GM12875 (cell line): ENCODE measurements at regions not wholly inside any gene's neighbourhood (a gene's known extent, or its start where the extent isn't known, plus 50 kb on each side); places are given as distances from the start of the nearest gene placed in this dataset.

Source experiments
- H3K4me3 ChIP-seq: one replicate; pipeline ENCODE4 v1.5.1; 2011; ENCODE audit warnings: low read depth, low read length, control low read depth
- CTCF ChIP-seq: IDR thresholded peaks from 2 replicates; pipeline ENCODE4 v1.5.1; 2011; ENCODE audit warnings: low read depth, mild to moderate bottlenecking, control low read depth, inconsistent platforms, low read length, moderate library complexity, borderline replicate concordance; ENCODE audit not compliant: insufficient read depth

GRCh38 chr13:81304121-81304659 is 963.3 kb upstream of the SPRY2 start:
- no peak for TF ChIP-seq CTCF
- no peak overlapping the region for H3K4me3 ChIP-seq

- TF ChIP-seq CTCF = no peak
Observed at GRCh38 chr13:81302677-81303076, 961.8 kb upstream of the SPRY2 start.

GRCh38 chr13:81302125-81302524 is 961.2 kb upstream of the SPRY2 start:
- H3K4me3 ChIP-seq = no peak overlapping the region
- TF ChIP-seq CTCF = no peak

More at GRCh38 chr13:81302677-81303076, 961.8 kb upstream of the SPRY2 start:
- H3K4me3 ChIP-seq = no peak overlapping the region

GRCh38 chr13:81295177-81295576 is 954.3 kb upstream of the SPRY2 start:
- no peak for TF ChIP-seq CTCF
- H3K4me3 ChIP-seq = no peak overlapping the region

GRCh38 chr13:81293594-81294164 is 952.8 kb upstream of the SPRY2 start:
- no peak for TF ChIP-seq CTCF
- H3K4me3 ChIP-seq = no peak overlapping the region

- no peak for TF ChIP-seq CTCF
Observed at GRCh38 chr13:81283561-81283960, 942.6 kb upstream of the SPRY2 start.

GRCh38 chr13:81283062-81283461 is 942.1 kb upstream of the SPRY2 start:
- no peak overlapping the region for H3K4me3 ChIP-seq

More at GRCh38 chr13:81283561-81283960, 942.6 kb upstream of the SPRY2 start:
- H3K4me3 ChIP-seq = no peak overlapping the region

More at GRCh38 chr13:81283062-81283461, 942.1 kb upstream of the SPRY2 start:
- no peak for TF ChIP-seq CTCF
